GM19023 (cell line): ENCODE measurements at regions not wholly inside any gene's neighbourhood (a gene's known extent, or its start where the extent isn't known, plus 50 kb on each side); places are given as distances from the start of the nearest gene placed in this dataset.

Experiments
- ATAC-seq: cut with Tn5 transposase; IDR thresholded peaks from one replicate; pipeline ENCODE4 v1.9.1; 2021; ENCODE audit warnings: mild to moderate bottlenecking, moderate library complexity; ENCODE audit not compliant: unreplicated experiment

- ATAC-seq = no peak
These were observed 59.0 kb downstream of the NDUFS5 start for GRCh38 chr1:39085174-39085573.

DNA sequence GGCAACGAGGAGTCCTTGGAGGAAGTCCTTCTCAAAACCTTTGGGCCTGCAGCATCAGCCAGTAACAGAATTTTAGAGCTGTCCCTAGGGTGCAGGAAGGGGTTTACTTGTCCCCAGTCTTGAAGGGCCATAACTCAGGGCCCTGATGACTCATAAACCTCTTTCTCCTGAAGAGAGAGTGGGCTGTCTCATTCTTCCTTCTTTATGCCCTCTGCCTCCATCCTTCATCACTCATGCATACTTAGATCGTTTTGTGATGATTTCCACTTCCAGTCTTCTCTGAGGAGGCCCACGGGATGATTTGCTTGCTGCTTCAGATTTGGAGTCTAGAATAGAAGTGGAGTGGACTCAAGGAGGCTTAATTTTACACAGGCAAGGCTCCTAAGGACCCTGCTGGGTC, 60.2 kb downstream of the NDUFS5 start:
- ATAC-seq = no peak

DNA sequence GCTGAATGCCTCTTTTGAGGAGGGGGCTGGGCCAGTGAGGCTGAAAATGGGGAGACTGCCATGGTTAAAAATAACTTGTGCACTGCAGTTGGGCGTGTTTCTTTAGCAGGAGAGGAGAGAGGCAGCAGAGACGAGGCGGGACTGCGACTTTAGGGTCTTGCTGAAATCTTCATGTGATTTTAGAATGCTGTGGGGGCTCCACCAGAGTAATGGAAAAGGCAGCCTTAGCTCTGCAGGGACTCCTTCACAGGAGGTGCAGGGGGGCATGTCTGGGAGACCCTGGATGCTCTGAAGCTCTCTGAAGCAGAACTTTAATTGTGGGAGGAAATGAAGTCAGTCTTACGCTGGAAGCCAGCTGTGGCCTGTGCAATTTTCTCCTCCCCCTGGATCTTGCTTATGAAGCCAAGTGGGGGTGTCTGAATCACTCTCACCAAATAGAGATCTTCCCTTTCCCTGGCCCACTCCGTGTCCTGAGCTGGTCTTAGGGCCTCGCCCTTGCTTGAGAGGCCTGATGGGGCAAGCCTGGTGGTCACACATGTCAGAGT, 60.8 kb downstream of the NDUFS5 start:
- ATAC-seq = no peak

DNA sequence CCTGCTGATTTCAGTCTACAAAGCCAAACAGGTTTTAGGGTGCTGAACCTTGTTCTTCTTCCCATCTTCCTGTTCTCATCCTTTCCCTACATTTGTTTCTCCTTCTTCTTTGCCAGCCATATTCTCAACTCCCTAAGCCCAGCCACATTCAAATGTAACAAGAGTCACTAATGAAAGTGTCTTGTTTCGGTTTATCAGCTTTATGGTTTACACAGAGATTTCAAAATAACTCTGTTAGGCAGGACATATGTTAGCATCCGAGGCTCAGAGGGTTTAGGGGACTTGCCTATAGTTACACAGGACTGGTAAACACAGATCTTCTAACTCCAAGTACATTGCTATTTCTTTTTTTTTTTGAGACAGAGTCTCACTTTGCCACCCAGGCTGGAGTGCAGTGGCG, 61.3 kb downstream of the NDUFS5 start:
- ATAC-seq = no peak

DNA sequence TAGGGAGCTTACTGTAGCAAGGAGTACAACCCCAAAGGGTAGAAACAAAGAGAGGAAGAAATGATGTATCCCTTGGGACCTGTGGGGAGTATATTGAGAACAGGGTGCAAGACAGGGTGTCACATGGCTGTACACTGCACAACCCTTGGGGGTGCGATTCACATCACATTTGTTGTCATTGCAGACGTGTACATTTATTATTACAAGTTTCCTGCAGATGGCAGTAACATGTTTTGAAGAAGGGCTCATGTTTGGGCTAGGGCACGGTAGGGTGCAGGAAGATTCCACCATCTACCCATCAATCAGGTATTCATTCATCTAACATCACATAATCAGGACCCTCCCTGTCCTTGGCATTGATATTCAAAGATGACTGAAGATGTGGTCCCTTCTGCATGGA, 62.5 kb downstream of the NDUFS5 start:
- ATAC-seq = no peak

- ATAC-seq = no peak
These were observed 63.9 kb downstream of the NDUFS5 start for GRCh38 chr1:39089931-39090521.

DNA sequence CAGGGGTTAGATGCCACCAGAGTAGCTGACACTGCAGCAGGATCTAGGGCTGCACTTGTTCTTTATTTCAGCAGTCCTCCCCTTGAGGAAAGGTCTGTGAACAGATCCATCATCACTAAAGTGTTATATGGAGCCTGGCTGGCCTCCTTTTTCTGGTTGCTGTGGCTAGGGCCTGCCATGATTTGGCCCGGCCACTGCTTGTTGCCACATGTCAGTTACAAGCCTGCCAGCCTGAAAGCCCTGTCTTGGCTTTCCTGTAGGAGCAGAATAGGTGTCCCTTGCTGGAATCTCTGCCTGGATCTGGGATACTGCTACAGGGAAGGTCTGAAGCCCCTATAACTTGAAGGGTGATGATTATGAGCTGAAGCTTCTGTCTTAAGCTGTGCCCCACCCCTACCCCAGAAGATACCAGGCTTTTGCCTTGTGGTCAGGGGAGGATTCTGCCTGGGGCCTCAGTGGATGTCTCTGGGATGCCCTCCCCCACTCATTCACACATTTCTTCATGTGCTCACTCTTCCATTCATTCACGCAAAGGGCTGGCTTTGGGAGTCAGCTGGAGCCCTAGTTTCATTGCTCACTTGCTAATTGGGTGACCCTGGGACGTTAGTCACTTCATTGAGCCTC, 64.7 kb downstream of the NDUFS5 start:
- ATAC-seq = no peak

DNA sequence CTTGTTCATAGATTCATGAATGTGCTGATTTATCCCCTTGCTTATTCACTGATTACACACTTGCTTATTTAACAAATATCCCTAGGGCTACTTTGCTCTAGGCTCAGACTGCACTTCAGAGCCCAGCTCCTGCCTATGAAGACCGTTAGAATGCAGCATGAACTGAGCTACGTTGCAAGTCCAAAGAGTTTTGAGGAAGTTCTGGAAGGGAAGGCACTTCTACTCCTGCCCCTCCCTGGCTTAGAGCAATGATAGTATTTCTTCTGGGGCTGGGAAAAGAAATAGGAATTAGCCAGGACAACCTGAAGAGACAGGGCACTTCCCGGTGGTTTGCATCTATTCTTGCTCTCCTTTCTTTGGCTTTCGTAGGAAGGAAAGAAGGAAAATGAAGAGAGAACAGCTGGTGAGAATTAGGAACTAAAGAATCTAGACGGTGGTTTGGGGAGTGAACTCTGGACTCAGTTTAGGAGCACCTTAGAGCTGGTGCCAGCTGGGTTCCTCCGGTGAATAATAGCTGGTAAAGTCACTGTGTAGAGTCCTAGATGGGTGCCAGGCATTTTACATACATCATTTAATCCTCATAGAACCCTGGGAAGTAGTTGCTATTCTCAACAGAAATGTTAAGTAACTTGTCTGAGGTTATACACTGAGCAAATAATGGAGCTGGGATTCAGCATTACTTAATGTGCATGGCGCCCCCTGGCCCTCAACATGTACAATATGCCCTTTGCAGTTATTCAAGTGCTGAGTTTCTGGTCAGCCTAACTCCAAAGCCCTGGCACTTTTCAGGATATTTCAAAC, 65.9 kb downstream of the NDUFS5 start:
- ATAC-seq = no peak

DNA sequence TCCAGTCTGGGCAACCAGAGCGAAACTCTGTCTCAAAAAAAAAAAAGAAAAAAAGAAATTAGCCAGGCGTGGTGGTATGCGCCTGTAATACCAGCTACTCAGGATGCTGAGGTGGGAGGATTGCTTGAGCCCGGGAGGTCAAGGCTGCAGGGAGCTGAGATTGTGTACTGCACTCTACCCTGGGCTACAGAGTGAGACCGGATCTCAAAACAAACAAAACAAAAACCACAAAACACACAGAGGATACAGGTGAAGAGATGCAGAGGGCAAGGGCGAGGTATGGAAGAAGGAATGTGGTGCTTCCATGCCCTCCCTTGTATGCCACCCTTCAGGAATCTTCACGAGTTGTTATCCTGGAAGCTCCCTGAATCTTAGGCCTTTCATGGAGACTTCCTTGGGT, 68.5 kb downstream of the NDUFS5 start:
- ATAC-seq = no peak

DNA sequence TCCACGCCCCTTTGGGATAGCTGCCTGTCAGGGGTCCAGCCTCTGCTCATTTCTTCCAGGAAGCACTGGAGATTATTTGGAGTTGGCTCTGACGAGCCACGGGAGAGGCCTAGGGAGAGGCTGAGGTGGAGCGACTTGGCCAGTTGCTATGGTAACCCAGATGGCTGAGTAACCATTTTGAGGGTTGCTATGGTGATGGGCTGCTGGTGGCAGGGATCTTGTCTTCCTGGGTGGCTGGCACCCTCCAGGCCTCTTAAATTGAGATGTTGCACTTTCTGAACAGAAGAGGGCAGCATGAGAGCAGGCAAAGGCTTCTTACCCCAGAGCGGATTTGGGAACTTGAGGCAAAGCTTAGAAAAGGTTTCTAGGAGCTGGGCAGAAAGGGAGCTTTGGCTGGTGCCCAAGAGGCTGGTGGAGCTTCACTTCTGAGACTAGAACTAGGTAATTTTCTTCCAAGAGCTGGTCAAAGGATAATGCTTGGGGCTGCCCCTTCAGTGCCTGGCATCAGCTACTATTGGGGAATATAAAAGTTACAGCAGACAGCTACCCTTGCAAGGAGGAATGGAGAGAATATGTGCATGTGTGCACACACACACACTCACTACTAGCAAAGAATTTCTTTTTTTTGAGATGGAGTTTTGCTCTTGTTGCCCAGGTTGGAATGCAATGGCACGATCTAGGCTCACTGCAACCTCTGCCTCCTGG, 72.5 kb downstream of the NDUFS5 start:
- no peak for ATAC-seq

GRCh38 chr1:39102537-39103327, 76.6 kb downstream of the NDUFS5 start:
- no peak for ATAC-seq

DNA sequence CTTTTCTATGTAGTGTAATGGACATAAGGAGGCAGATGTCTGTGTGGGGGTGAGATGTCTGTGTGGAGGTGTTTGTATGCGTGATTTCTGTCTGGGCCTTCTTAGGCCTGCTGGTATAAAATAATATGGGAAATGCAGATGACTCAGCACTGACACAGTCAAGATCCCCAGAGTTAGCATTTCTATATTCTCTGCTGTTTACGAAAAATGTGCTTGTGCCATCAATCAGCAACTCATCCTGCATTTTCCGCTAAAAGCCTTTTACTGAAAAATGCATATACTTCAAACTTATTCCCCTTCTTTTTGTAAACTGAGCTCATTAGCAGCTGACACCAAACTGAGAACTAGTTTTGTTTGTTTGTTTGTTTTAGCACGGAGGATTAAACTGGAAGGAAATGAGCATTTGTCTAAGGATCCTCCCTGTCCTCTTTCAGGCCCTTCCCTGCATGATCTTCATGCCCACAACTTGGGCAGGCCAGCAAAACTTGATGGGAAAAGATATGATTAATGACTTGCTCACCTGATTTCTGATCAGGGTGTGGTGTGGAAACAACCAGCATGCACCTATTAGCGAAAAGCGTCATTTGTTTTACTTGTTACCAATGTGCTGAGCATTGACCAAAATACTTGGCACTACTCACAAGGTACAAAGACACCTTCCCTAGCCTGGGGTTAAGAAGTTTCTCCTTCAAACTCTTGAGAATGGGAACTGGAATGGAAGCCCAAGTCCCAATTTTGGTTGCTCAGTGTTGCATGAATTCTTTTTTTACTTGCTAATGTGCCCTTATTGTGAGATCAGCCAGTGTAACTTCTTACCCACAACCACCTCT, 77.4 kb downstream of the NDUFS5 start:
- ATAC-seq = no peak

DNA sequence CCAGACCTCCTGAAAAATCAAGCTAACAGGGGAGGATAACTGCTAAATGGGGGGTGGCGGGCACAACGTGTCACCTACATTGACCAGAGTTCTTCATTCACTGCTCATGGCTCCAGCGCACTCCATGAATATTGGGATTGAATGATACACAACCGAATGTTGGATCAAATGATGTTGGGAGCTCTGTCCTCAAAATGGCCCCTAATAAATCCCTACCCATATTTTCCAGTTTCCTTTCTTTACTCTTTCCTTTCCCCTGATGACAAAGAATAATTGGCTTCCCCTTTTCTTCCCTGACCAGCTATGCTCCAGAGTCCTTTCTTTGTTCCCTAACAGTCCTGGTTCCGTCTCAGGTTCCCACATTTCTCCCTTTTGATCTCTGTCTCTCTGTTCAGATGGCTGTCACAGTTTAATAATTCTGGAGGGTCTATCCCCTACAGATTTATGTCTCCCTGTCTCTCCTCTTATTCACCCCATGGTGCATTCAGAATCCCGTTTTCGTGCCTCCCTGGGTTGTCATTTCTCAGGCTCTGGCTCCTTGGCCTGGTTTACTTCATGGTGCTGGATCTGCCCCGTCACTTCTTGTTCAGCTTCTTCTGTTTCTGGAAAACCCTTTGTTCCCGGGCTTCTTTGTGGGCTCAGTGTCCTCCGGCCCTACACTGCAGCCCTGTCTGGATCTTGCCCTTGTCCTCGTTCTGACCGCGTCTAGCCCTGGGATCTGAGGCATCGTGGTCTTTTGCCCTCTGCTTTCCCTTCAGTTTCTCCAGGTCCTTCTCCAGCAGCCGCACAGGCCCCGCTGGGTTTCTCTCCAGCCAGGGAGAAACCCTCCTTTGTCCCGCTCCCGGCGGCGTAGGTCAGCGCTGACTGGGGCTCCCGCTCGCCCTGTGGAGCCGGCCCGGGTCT, 78.3 kb downstream of the NDUFS5 start:
- ATAC-seq = peak; percentile 2

GRCh38 chr1:39105061-39105840, 79.1 kb downstream of the NDUFS5 start:
- peak; percentile 57 for ATAC-seq

DNA sequence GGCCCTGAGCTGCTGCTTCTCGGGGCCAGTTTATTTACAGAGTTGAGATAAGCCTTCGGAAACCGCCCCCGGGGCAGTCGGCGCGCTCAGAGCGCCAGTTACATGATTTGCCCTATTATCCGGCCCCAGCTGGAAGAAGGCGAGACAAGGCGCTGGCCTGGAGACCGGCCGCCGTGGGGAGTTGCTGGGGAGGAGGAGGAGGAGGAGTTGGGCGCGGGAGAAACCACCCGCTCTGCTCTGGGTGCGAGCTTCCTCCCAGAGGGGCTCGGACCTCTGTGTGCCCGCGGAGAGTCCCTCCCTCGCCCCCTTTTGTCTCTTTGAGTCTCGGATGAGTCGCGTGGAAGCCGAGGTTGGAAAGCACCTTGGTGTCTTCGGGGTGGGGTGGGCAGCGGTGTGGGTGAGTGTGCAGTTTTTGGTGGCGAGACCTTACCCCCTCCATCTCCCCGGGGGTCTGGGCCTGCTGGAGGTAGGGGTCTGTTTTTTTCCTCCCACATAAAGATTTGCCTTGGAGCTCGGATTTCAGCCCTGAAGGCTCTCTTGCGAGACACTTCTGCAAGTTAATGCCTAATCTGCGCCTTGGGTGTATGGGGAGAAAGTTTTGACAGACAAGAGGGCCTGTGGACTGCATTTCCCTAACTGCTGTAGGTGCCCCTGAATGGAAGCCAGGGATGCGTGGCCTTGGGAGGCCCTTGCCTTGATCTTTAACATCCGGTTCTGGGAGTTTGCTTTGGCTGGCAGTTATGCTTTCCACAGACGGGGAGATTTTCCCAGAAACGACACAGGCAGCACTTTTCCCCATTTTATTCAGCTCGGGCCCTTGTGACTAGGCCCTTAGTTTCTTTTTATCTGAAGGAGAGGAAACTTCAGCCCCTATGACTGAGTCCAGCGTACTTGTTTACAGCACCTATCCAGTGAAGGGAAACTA, 80.0 kb downstream of the NDUFS5 start:
- peak; percentile 31 for ATAC-seq

DNA sequence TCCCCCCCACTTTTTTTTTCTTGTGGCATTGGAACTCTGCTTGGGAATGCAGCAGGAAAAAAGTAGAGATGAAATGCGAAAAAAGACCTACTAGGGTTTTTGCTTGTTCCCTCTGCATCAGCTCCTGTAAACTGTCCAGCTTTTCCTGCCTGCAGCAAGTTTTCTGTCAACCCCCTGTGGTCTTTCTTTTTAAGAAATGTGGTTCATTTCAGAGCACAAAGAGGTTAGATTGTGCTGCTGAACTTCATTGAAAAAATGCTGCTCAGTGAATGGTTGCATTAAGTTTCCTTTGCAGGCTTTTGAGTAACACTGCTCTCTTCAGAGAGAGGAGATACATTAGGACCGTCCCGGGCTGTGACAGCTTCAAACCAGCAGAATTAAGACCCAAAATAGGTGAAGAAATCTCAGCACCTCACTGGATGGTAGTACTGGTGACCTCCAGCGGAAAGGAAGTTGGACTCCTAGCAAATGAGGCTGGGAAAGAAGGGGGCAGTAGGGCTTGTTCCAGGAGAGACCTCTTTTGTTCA, 80.7 kb downstream of the NDUFS5 start:
- ATAC-seq = no peak
